ENCODE measurements at regions not wholly inside any gene's neighbourhood (a gene's known extent, or its start where the extent isn't known, plus 50 kb on each side); places are given as distances from the start of the nearest gene placed in this dataset.

DNA sequence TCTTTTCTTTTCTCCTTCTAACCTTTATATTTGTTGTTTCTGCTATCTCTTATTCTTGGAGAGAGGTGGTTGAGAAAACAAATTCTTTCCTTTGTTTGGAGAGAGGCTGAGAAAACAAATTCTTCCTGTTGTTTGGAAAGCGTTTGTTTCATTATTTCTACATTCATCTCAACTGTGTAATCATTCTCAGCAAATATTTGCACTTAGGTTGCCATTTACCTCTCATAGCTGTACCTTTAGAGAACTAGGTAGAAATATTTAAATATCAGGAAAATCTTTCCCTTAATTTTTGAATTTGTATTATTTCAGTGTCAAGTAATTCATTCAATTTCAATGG, 1824.4 kb upstream of the CDH9 start:
- TF ChIP-seq CREB5 (CRISPR knock-in tag; IDR thresholded peaks at IDR 0.05; ENCODE audit: low read depth) (no peak), OSR1 (CRISPR knock-in tag; IDR thresholded peaks at IDR 0.05) (no peak)
- no peak for ATAC-seq

DNA sequence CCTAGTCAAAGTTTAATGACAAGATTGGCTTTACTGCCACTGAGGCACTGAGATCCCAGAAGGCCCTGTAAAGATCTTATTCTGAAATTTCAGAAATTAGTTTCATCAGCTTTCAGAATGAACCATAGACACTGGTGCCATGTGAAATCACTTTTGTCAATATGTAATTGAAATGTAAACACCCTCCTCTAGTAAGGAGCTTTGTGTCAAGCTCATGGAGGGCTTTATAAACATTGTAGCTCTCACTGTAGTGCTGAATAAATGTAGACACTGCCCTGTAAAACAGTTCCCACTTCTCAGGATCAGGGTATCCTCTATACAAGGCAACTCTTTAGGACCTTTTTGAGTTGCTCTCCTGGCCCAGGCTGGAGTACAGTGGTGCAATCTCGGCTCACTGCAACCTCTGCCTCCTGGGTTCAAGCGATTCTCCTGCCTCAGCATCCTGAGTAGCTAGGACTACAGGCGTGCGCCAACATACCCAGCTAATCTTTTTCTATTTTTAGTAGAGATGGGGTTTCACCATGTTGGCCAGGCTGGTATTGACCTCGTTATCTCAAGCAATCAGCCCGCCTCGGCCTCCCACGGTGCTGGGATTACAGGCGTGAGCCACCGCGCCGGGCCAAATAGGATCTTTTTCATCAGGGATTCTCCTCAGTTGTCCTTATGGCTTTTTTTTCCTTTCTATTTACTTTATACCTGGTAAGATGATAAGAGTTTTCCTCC, 1823.9 kb upstream of the CDH9 start:
- TF ChIP-seq TCF4 (CRISPR knock-in tag; IDR thresholded peaks at IDR 0.05; ENCODE audit: borderline replicate concordance) (no peak), GLIS3 (CRISPR knock-in tag; IDR thresholded peaks at IDR 0.05) (no peak), ISL1 (CRISPR knock-in tag; IDR thresholded peaks at IDR 0.05) (no peak), ZNF70 (CRISPR knock-in tag; IDR thresholded peaks at IDR 0.05) (no peak), ZNF8 (CRISPR knock-in tag; IDR thresholded peaks at IDR 0.05) (no peak), CSDC2 (CRISPR knock-in tag; IDR thresholded peaks at IDR 0.05) (no peak), BACH2 (CRISPR knock-in tag; IDR thresholded peaks at IDR 0.05; ENCODE audit: borderline replicate concordance) (no peak), TOX (CRISPR knock-in tag; IDR thresholded peaks at IDR 0.05; ENCODE audit: borderline replicate concordance) (no peak), ARNTL (CRISPR knock-in tag; IDR thresholded peaks at IDR 0.05; ENCODE audit: borderline replicate concordance, low read depth) (no peak), PPARA (CRISPR knock-in tag; IDR thresholded peaks at IDR 0.05; ENCODE audit: borderline replicate concordance) (no peak), OSR1 (CRISPR knock-in tag; IDR thresholded peaks at IDR 0.05) (no peak), ZNF565 (CRISPR knock-in tag; conservative IDR thresholded peaks at IDR 0.05; ENCODE audit: low read depth) (no peak), CREB5 (CRISPR knock-in tag; IDR thresholded peaks at IDR 0.05; ENCODE audit: low read depth) (no peak), ZC3H10 (CRISPR knock-in tag; IDR thresholded peaks at IDR 0.05) (no peak), RARB (CRISPR knock-in tag; IDR thresholded peaks at IDR 0.05) (no peak), ZFP3 (CRISPR knock-in tag; IDR thresholded peaks at IDR 0.05) (no peak), SNAI2 (CRISPR knock-in tag; IDR thresholded peaks at IDR 0.05) (no peak)
- TF ChIP-seq, protein P1, sequence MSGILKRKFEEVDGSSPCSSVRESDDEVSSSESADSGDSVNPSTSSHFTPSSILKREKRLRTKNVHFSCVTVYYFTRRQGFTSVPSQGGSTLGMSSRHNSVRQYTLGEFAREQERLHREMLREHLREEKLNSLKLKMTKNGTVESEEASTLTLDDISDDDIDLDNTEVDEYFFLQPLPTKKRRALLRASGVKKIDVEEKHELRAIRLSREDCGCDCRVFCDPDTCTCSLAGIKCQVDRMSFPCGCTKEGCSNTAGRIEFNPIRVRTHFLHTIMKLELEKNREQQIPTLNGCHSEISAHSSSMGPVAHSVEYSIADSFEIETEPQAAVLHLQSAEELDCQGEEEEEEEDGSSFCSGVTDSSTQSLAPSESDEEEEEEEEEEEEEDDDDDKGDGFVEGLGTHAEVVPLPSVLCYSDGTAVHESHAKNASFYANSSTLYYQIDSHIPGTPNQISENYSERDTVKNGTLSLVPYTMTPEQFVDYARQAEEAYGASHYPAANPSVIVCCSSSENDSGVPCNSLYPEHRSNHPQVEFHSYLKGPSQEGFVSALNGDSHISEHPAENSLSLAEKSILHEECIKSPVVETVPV (CRISPR knock-in tag; IDR thresholded peaks at IDR 0.05): no peak
- ATAC-seq: no peak

DNA sequence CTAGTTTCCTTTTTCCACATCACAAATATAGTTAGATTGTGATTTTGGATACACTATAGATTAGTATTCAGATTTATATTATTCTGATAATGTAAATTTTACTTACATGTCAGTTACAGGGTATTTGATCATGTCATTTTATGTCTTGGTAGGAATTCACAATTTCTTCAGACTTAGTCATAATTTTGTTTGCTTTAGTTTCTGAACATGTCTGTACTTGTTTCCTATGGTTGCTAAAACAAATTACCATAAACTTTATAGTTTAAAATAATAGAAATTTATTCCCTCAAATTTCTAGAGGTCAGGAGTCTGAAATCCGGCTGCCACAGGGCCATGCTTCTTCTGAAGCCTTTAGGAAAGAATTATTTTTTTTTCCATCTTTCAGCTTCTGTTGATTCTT, 1817.2 kb upstream of the CDH9 start:
- ATAC-seq: no peak

More for the DNA sequence above, 1817.2 kb upstream of the CDH9 start:
- TF ChIP-seq PPARA (CRISPR knock-in tag; IDR thresholded peaks at IDR 0.05; ENCODE audit: borderline replicate concordance) (no peak), CREB5 (CRISPR knock-in tag; IDR thresholded peaks at IDR 0.05; ENCODE audit: low read depth) (no peak), GLIS3 (CRISPR knock-in tag; IDR thresholded peaks at IDR 0.05) (no peak), TSHZ2 (CRISPR knock-in tag; IDR thresholded peaks at IDR 0.05) (no peak), ZFP3 (CRISPR knock-in tag; IDR thresholded peaks at IDR 0.05) (no peak), ZC3H10 (CRISPR knock-in tag; IDR thresholded peaks at IDR 0.05) (no peak), BACH2 (CRISPR knock-in tag; IDR thresholded peaks at IDR 0.05; ENCODE audit: borderline replicate concordance) (no peak), CSDC2 (CRISPR knock-in tag; IDR thresholded peaks at IDR 0.05) (no peak), TCF4 (CRISPR knock-in tag; IDR thresholded peaks at IDR 0.05; ENCODE audit: borderline replicate concordance) (no peak), PATZ1 (CRISPR knock-in tag; IDR thresholded peaks at IDR 0.05; ENCODE audit: borderline replicate concordance) (no peak), RARB (CRISPR knock-in tag; IDR thresholded peaks at IDR 0.05) (no peak), ZNF70 (CRISPR knock-in tag; IDR thresholded peaks at IDR 0.05) (no peak), ISL1 (CRISPR knock-in tag; IDR thresholded peaks at IDR 0.05) (no peak)
- TF ChIP-seq, protein P2, sequence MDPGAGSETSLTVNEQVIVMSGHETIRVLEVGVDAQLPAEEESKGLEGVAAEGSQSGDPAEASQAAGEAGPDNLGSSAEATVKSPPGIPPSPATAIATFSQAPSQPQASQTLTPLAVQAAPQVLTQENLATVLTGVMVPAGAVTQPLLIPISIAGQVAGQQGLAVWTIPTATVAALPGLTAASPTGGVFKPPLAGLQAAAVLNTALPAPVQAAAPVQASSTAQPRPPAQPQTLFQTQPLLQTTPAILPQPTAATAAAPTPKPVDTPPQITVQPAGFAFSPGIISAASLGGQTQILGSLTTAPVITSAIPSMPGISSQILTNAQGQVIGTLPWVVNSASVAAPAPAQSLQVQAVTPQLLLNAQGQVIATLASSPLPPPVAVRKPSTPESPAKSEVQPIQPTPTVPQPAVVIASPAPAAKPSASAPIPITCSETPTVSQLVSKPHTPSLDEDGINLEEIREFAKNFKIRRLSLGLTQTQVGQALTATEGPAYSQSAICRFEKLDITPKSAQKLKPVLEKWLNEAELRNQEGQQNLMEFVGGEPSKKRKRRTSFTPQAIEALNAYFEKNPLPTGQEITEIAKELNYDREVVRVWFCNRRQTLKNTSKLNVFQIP (CRISPR knock-in tag; IDR thresholded peaks at IDR 0.05; ENCODE audit: borderline replicate concordance, low read depth): no peak

Measured in SK-N-SH treated with all-trans-retinoic acid at 6 μM for 48 hours (cell line).